Superior temporal gyrus (tissue), 1 donor: ENCODE measurements at regions not wholly inside any gene's neighbourhood (a gene's known extent, or its start where the extent isn't known, plus 50 kb on each side); places are given as distances from the start of the nearest gene placed in this dataset.

ENCODE experiments used
- DNase-seq: peaks from one replicate; pipeline ENCODE4 v3.0.0-alpha.2; 2016; ENCODE audit errors: extremely low spot score

GRCh38 chr11:80365076-80365725 is 924.4 kb upstream of the TENM4 start:
- no peak for DNase-seq

GRCh38 chr11:80362563-80363340 is 921.9 kb upstream of the TENM4 start:
- DNase-seq, result no peak

GRCh38 chr11:80355251-80355650 is 914.4 kb upstream of the TENM4 start:
- DNase-seq, result no peak

GRCh38 chr11:80350541-80350940 is 909.7 kb upstream of the TENM4 start:
- DNase-seq, result no peak

- DNase-seq, result no peak
Observed at GRCh38 chr11:80349997-80350396, 909.2 kb upstream of the TENM4 start.

GRCh38 chr11:80346353-80347059 is 905.7 kb upstream of the TENM4 start:
- DNase-seq, result no peak

- DNase-seq, result no peak
Observed at GRCh38 chr11:80343436-80343835, 902.6 kb upstream of the TENM4 start.

- no peak for DNase-seq
Observed at GRCh38 chr11:80338231-80338630, 897.4 kb upstream of the TENM4 start.

GRCh38 chr11:80331694-80332093 is 890.9 kb upstream of the TENM4 start:
- no peak for DNase-seq

GRCh38 chr11:80330264-80330663 is 889.4 kb upstream of the TENM4 start:
- DNase-seq, result no peak

GRCh38 chr11:80328774-80329173 is 887.9 kb upstream of the TENM4 start:
- DNase-seq, result no peak

GRCh38 chr11:80327956-80328614 is 887.3 kb upstream of the TENM4 start:
- no peak for DNase-seq

- DNase-seq, result no peak
Observed at GRCh38 chr11:80321786-80322185, 881.0 kb upstream of the TENM4 start.

GRCh38 chr11:80320765-80321164 is 879.9 kb upstream of the TENM4 start:
- no peak for DNase-seq

- DNase-seq, result no peak
Observed at GRCh38 chr11:80320226-80320625, 879.4 kb upstream of the TENM4 start.

- DNase-seq, result no peak
Observed at GRCh38 chr11:80317612-80318011, 876.8 kb upstream of the TENM4 start.

GRCh38 chr11:80315200-80315599 is 874.4 kb upstream of the TENM4 start:
- no peak for DNase-seq

- DNase-seq, result no peak
Observed at GRCh38 chr11:80309301-80309700, 868.5 kb upstream of the TENM4 start.

- no peak for DNase-seq
Observed at GRCh38 chr11:80307676-80308075, 866.8 kb upstream of the TENM4 start.

- no peak for DNase-seq
Observed at GRCh38 chr11:80297858-80298632, 857.2 kb upstream of the TENM4 start.

GRCh38 chr11:80293293-80293692 is 852.5 kb upstream of the TENM4 start:
- DNase-seq, result no peak
